ENCODE measurements at regions not wholly inside any gene's neighbourhood (a gene's known extent, or its start where the extent isn't known, plus 50 kb on each side); places are given as distances from the start of the nearest gene placed in this dataset.

DNA sequence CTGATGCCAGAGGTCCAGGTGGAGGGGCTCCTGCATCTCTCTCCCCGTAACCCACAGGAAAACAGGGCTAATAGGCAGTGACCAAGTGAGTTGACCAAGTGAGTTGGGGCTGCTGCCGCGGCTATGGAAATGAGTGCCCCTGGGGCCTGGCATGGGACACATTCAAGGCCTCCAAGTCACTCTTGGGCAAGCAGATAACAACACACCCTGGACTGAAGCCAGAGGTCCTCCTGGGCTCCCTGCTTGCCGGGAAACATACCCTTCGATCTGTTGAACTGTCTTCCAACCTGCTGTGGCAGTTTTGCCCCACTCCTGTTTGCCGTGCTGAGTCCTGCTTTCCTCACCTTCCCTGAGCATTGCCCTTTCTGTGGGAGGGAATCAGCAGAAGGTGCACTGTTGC is 89.2 kb downstream of the LIPG start:
- no peak for TF ChIP-seq CTCF (IDR thresholded peaks at IDR 0.05)
- TF ChIP-seq, protein P1, sequence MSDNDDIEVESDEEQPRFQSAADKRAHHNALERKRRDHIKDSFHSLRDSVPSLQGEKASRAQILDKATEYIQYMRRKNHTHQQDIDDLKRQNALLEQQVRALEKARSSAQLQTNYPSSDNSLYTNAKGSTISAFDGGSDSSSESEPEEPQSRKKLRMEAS (IDR thresholded peaks at IDR 0.05; ENCODE audit: low read depth) = no peak
- no peak for TF ChIP-seq USF2 (IDR thresholded peaks at IDR 0.05; ENCODE audit: borderline replicate concordance, low read depth, low read length)
- no peak for TF ChIP-seq SMC3 (IDR thresholded peaks at IDR 0.05; ENCODE audit: low read depth, low read length)
- no peak for TF ChIP-seq CHD2 (IDR thresholded peaks at IDR 0.05; ENCODE audit: low read length, partially characterized antibody)
- no peak for TF ChIP-seq RAD21 (IDR thresholded peaks at IDR 0.05; ENCODE audit: low read length)
- TF ChIP-seq GABPA (IDR thresholded peaks at IDR 0.05; ENCODE audit: low read depth) = no peak
